ENCODE measurements at regions not wholly inside any gene's neighbourhood (a gene's known extent, or its start where the extent isn't known, plus 50 kb on each side); places are given as distances from the start of the nearest gene placed in this dataset.

DNA sequence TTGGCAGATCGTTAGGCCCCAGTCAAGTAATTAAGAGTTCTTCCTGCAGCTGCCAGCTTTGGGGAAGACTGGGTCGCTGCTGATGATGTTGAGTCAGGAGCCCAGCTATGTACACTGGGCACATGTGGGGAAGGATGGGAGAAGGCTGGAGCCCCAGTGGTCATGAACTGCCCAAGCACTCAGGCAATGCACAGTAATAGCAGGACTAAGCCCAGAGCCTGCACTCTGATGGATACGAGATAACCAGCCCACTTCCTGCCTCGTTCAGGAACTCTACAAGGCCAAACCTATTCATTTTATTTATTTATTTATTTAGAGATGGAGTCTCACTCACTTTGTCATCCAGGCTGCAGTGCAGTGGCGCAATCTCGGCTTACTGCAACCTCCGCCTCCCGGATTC, 81.1 kb upstream of the BTG3 start:
- no peak for FAIRE-seq
- H3K79me2 ChIP-seq (ENCODE audit: control insufficient read depth in 1 of 2, insufficient read depth in 2 of 2, low read length in 2 of 2): no peaks in the 10 kb centered on the region
- H4K20me1 ChIP-seq (replicated peaks in 1 of 2; ENCODE audit: control insufficient read depth in 1 of 2, insufficient read depth in 2 of 2, low read length in 2 of 2): no peaks in the 10 kb centered on the region
- H2BK12ac ChIP-seq (ENCODE audit: low read depth, low read length): no peak overlapping the region
- H4K5ac ChIP-seq (ENCODE audit: insufficient read length, low read depth, low read length): no peak overlapping the region
- H2BK15ac ChIP-seq (ENCODE audit: low read length): no peak overlapping the region
- no peak overlapping the region for H3K9ac ChIP-seq (replicated peaks in 1 of 4; ENCODE audit: extremely low read depth in 1 of 4, low read depth in 3 of 4, low read length in 3 of 4)
- H2BK120ac ChIP-seq (replicated peaks; ENCODE audit: low read depth, low read length): no peak overlapping the region
- H2AK5ac ChIP-seq (ENCODE audit: low read depth, low read length): no peak overlapping the region
- no peak overlapping the region for H3K56ac ChIP-seq (replicated peaks; ENCODE audit: insufficient read length, low read depth, low read length)
- H3K36me3 ChIP-seq (ENCODE audit: control insufficient read depth in 2 of 4, insufficient read depth in 4 of 4, low read length in 3 of 4): no peaks in the 10 kb centered on the region
- POLR2A ChIA-PET (ENCODE audit: partially characterized antibody): no interaction called here
- H2BK20ac ChIP-seq (ENCODE audit: low read length): no peak overlapping the region
- H2BK5ac ChIP-seq (ENCODE audit: low read depth, low read length): no peak overlapping the region
- peaks cover 0 to 5% of the 10 kb centered on the region in 2 experiments; a peak in 3 of 4 replicates for H3K9me3 ChIP-seq (ENCODE audit: insufficient read depth in 2 of 2, low read depth in 1 of 2, low read length in 1 of 2)
- H3K4me2 ChIP-seq (ENCODE audit: insufficient read depth in 1 of 2, low read depth in 2 of 2, low read length in 2 of 2): no peak overlapping the region
- no peak overlapping the region for H4K91ac ChIP-seq (replicated peaks; ENCODE audit: insufficient read length, low read length)
- H4K8ac ChIP-seq (ENCODE audit: extremely low read depth, insufficient read depth, low read length): no peak overlapping the region
- no peaks in the 10 kb centered on the region for H3K23me2 ChIP-seq (ENCODE audit: low read depth, low read length)
- no peak overlapping the region for H3K23ac ChIP-seq (ENCODE audit: insufficient read length)
- no peaks in the 10 kb centered on the region for H3K27me3 ChIP-seq (replicated peaks in 1 of 4; ENCODE audit: control insufficient read depth in 3 of 4, extremely low read depth in 1 of 4, insufficient read depth in 3 of 4, low read length in 3 of 4)
- no peak overlapping the region for H3K4me3 ChIP-seq (ENCODE audit: extremely low read depth in 1 of 4, insufficient read depth in 2 of 4, low read depth in 3 of 4, low read length in 4 of 4)
- no peak overlapping the region for H2AFZ ChIP-seq (ENCODE audit: low read length)
- H3K14ac ChIP-seq (ENCODE audit: insufficient read length): no peak overlapping the region
- no peaks in the 10 kb centered on the region for H3K79me1 ChIP-seq (ENCODE audit: low read depth, low read length)
- TF ChIP-seq RXRA (IDR thresholded peaks at IDR 0.05; ENCODE audit: insufficient read depth, low read depth, low read length): no peak
- no peak for TF ChIP-seq PHF8 (conservative IDR thresholded peaks at IDR 0.05; ENCODE audit: low read depth, low read length)
- TF ChIP-seq SP4 (IDR thresholded peaks at IDR 0.05; ENCODE audit: low read length): no peak
- no peak for TF ChIP-seq GABPA (IDR thresholded peaks at IDR 0.05; ENCODE audit: borderline replicate concordance, insufficient read depth, low read length)
- no peak for TF ChIP-seq YY1 (IDR thresholded peaks at IDR 0.05; ENCODE audit: low read depth, low read length)
- TF ChIP-seq CBX5 (IDR thresholded peaks at IDR 0.05; ENCODE audit: low read depth, low read length): no peak
- no peak for TF ChIP-seq CHD2 (IDR thresholded peaks at IDR 0.05; ENCODE audit: low read length)
- no peak for TF ChIP-seq KDM5A (IDR thresholded peaks at IDR 0.05; ENCODE audit: low read length)
- no peak overlapping the region for H3K4ac ChIP-seq (replicated peaks; ENCODE audit: insufficient read length, low read depth, low read length)
- H3K4me1 ChIP-seq (replicated peaks in 1 of 4; ENCODE audit: control insufficient read depth in 3 of 4, insufficient read depth in 4 of 4, low read length in 3 of 4): peaks cover 1 to 3% (median 2%) of the 10 kb centered on the region in 4 experiments; a peak in 3 of 7 replicates
- no peak overlapping the region for H3K18ac ChIP-seq (ENCODE audit: extremely low read depth, low read length)
- no peak for DNase-seq (ENCODE audit: low read depth in 1 of 2, low spot score in 2 of 2)
- 88% methylated on average over 8 of the region's 8 CpGs; no CpG with 5 or more reads in 1 of the 2 experiments for WGBS, 2 experiments (ENCODE audit: extremely low coverage in 1 of 2, insufficient coverage in 1 of 2, insufficient read length in 1 of 2, insufficient replicate concordance in 2 of 2, low coverage in 1 of 2, low lambda C conversion rate in 2 of 2, missing lambda C conversion rate in 1 of 2)
- CTCF ChIA-PET (ENCODE audit: partially characterized antibody): interaction anchor here (0.5 kb wide), 1 partner anchor 660 kb away, joined by 3 read pairs; no protein-coding TSS in a partner anchor
- H3K27ac ChIP-seq (ENCODE audit: low read depth, low read length): no peak overlapping the region

Measured in H1 (cell line).